Right renal pelvis (tissue), 4 donors: ENCODE measurements at regions not wholly inside any gene's neighbourhood (a gene's known extent, or its start where the extent isn't known, plus 50 kb on each side); places are given as distances from the start of the nearest gene placed in this dataset.
"Not testable (repeated sequence)": the region's sequence is repeated elsewhere in the genome, so short reads cannot be mapped to it uniquely, and the experiment has no call there.

Experiments used
- DNase-seq, 4 donors: peaks; one replicate each; pipeline ENCODE4 v3.0.0-alpha.2; 2013; ENCODE audit warnings: low read depth in 4 of 4, low spot score in 3 of 4, missing footprints in 1 of 4

DNA sequence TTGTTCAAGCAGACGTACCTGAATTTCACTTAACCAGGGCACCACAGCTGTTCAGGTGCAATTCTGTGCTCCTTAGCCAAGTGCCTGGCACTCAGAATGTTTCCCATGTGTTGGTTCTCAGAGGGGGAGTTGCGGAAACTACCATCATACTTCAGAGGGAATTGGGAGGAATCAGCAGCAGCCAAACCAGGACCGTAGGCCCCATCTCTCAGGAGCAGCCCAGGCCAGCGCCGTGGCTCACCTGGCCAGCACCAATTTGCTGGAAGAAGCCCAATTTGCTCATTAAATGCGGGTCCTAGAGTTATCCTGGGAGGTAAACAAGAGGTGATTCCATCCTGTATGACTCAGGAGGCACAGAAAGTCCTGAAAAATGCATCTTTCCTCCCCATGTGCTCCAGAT is 435.4 kb downstream of the BRD1 start:
- DNase-seq, result no peak

DNA sequence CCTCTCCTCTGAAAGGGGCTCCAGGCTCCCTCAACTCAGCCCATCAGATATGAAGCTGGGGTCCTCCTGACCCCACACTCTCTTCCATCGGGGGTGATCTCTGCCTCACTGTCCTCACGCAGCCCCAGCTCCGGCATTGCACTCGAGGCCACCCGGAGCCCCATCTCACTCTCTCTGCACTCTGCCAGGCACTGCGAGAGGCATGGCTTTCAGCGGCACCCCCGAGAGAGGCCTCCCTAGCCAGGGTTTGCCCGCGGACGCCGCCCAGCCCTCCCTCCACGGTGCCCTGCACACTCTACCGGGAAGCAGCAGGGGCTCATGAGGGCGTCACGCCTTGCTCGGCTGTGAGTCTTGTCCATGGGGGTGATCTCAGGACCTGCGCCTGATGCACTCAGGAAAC is 436.2 kb downstream of the BRD1 start:
- DNase-seq, result no peak

- DNase-seq, result no peak
Observed at GRCh38 chr22:49390954-49391353, 436.7 kb downstream of the BRD1 start.

DNA sequence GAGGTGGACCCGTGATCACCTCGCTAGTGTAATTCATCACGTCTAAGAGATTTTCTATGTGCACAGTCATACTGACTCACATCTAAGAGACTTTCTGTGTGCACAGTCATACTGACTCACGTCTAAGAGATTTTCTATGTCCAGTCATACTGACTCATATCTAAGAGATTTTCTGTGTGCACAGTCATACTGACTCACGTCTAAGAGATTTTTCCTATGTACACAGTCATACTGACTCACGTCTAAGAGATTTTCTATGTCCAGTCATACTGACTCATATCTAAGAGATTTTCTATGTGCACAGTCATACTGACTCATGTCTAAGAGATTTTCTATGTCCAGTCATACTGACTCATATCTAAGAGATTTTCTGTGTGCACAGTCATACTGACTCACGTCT is 443.8 kb downstream of the BRD1 start:
- DNase-seq, result not testable (repeated sequence)

GRCh38 chr22:49382451-49382735 is 445.3 kb downstream of the BRD1 start:
- DNase-seq, result no peak

- no peak for DNase-seq
Observed at GRCh38 chr22:49381595-49382450, 445.9 kb downstream of the BRD1 start.

DNA sequence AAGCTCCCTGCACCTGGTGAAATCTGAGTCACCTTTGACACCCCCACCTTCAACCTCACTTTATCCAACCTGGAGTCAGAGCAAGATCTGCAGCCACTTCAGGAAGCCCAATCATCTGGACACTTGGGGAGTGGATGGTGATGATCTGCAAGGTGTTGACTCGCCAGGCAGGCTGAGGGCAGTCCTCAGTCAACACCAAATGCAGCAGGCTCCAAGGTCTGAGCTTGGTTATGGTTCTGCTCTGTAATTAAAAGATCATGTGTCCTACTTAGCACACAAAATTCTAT is 446.9 kb downstream of the BRD1 start:
- no peak for DNase-seq

GRCh38 chr22:49380095-49380827 is 447.4 kb downstream of the BRD1 start:
- no peak for DNase-seq

GRCh38 chr22:49377306-49377705 is 450.4 kb downstream of the BRD1 start:
- DNase-seq, result no peak

GRCh38 chr22:49373801-49374226 is 453.9 kb downstream of the BRD1 start:
- no peak for DNase-seq

DNA sequence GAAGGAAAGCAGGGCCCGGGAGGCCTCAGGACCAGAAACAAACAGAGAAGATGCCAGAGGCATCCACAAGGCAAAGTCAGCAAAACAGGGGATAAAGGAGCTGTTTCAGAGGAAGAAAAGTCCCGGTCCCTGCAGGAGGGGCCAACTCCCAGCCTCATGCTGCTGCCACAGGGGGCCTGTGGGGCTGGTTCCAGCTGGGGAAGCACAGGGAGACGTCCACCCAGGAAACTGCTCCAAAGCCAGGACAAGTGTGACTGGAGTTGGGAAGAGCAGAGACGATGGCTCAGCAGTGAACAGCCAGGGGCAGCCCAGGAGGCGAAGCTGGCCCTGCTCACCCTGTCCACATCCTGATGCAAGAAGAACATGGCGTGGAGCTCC is 454.4 kb downstream of the BRD1 start:
- no peak for DNase-seq

GRCh38 chr22:49372530-49373288 is 455.0 kb downstream of the BRD1 start:
- DNase-seq, result no peak

DNA sequence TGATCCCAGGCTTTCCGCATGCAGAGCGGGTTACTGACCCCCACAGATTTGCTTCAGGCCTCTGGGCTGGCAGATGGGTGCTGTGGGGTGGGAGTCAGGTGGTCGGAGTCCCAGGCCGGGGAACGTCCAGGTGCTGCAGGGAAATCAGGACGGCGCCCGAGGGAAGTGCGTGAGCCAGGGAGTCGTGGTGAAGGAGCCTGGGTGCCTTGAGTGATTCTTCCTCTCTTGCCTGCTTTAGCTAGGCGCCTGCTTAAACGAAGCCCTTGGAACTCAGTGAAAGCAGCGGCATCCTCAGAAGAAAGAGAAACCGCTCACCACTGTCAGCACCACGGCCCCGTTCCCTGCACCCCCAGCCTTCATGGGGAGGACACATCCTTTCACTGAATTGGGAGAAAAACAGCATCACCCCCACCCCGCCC is 455.6 kb downstream of the BRD1 start:
- DNase-seq, result no peak

- no peak for DNase-seq
Observed at GRCh38 chr22:49371325-49372110, 456.2 kb downstream of the BRD1 start.

GRCh38 chr22:49370627-49371301 is 456.9 kb downstream of the BRD1 start:
- no peak for DNase-seq

DNA sequence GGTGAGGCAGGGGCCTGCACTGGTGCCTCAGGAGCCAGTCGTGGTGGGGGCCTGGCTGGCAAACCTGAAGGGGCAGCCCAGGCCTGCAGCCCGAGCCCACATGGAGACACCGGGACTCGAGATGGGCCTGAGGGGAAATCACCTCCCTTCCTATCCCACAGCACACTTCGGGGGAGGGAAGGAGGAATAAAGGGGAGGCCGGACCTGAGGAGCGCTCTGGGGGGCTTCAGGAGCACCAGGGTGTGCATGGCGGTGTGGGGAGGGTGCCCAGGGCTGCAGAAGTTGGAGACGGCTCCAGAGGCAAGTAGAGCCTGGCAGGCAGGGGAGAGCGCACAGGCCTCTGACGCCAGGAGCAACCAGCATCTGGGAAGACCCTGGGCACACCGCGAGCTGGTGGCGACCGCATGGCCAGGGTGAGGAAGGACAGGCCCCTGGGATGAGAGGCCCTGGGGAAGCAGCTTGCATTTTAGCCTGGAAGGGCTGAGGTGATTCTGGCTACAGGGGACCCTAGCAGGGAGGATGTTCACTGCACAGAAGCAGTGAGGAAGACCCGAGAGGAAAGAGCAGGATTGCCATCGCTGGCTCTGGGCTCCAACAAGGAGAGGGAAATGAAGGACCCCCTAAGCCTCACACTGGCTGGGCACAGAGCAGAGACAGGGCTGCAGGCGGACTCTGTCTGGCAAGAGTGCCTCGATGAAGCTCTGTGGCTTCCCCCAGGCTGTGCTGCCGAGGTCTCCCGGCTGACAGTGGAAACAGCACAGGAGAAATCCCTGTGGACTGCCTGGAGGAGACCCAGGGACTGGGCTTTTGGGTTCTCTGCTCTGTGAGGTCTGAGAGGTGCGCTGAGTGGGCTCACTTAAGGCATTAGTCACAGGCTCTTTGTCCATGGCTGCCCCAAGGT is 457.7 kb downstream of the BRD1 start:
- no peak for DNase-seq

- no peak for DNase-seq
Observed at GRCh38 chr22:49368976-49369725, 458.5 kb downstream of the BRD1 start.

- no peak for DNase-seq
Observed at GRCh38 chr22:49368221-49368975, 459.3 kb downstream of the BRD1 start.
